Peyer's patch (tissue), 4 donors: ENCODE measurements at regions not wholly inside any gene's neighbourhood (a gene's known extent, or its start where the extent isn't known, plus 50 kb on each side); places are given as distances from the start of the nearest gene placed in this dataset.

ENCODE experiments used
- POLR2A ChIP-seq, 2 donors: fragments of 450-650 bp; IDR thresholded peaks; one replicate each; pipeline ENCODE4 v1.5.1; 2017; ENCODE audit warnings: antibody characterized with exemption in 2 of 2, mild to moderate bottlenecking in 2 of 2, moderate library complexity in 2 of 2
- TF ChIP-seq, protein P1 (sequence below), 6 experiments: fragments of 450-650 bp in 4 of 6; fragments of 200-600 bp in 2 of 6; sonication (generic) in 1 of 6; IDR thresholded peaks; one replicate each; pipeline ENCODE4 v1.5.1; 2017 to 2019; ENCODE audit warnings: antibody characterized with exemption in 6 of 6, mild to moderate bottlenecking in 3 of 6, moderate library complexity in 1 of 6

- TF ChIP-seq, protein P1, sequence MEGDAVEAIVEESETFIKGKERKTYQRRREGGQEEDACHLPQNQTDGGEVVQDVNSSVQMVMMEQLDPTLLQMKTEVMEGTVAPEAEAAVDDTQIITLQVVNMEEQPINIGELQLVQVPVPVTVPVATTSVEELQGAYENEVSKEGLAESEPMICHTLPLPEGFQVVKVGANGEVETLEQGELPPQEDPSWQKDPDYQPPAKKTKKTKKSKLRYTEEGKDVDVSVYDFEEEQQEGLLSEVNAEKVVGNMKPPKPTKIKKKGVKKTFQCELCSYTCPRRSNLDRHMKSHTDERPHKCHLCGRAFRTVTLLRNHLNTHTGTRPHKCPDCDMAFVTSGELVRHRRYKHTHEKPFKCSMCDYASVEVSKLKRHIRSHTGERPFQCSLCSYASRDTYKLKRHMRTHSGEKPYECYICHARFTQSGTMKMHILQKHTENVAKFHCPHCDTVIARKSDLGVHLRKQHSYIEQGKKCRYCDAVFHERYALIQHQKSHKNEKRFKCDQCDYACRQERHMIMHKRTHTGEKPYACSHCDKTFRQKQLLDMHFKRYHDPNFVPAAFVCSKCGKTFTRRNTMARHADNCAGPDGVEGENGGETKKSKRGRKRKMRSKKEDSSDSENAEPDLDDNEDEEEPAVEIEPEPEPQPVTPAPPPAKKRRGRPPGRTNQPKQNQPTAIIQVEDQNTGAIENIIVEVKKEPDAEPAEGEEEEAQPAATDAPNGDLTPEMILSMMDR (IDR thresholded peaks at IDR 0.05) = no peak
- TF ChIP-seq POLR2A (IDR thresholded peaks at IDR 0.05) = no peak
Measured at GRCh38 chr5:168118042-168118668, 173.3 kb upstream of the WWC1 start.
